ENCODE measurements at regions not wholly inside any gene's neighbourhood (a gene's known extent, or its start where the extent isn't known, plus 50 kb on each side); places are given as distances from the start of the nearest gene placed in this dataset.
"Not testable (repeated sequence)": the region's sequence is repeated elsewhere in the genome, so short reads cannot be mapped to it uniquely, and the experiment has no call there.

GRCh38 chr7:138378741-138379559, 81.1 kb upstream of the TRIM24 start:
- DNase-seq, result no peak

DNA sequence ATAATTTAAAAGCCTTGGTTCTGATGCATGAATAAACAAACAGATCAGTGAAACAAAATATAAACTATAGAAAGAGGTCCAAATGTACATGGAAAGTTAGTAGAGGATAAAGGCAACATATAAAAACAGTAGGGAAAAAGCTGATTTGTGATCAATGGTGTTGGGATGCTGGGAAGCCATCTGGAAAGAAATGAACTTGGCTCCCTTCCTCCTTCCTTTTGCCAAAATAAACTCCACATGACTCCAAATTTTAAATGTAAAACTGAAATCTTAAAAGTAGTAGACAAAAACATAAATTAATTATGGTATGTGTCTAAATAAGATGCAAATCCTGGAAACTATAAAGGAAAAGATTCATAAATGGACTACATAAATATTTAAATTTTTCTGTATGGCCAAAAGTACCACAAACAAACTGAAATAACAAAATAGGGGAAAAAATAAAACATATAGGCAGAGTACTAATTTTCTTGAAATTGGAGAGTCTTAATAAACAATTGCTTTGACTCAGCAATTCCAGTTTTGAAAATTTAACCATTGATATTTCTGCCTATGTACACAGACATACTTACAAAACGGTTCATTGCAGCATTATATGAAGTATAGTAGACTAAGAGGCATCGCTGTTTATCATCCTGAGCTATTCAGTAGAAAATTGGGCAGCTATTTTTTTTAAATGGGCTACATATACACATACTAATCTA, 77.0 kb upstream of the TRIM24 start:
- DNase-seq, result no peak

- no peak for DNase-seq
Observed at GRCh38 chr7:138386821-138387220, 73.2 kb upstream of the TRIM24 start.

DNA sequence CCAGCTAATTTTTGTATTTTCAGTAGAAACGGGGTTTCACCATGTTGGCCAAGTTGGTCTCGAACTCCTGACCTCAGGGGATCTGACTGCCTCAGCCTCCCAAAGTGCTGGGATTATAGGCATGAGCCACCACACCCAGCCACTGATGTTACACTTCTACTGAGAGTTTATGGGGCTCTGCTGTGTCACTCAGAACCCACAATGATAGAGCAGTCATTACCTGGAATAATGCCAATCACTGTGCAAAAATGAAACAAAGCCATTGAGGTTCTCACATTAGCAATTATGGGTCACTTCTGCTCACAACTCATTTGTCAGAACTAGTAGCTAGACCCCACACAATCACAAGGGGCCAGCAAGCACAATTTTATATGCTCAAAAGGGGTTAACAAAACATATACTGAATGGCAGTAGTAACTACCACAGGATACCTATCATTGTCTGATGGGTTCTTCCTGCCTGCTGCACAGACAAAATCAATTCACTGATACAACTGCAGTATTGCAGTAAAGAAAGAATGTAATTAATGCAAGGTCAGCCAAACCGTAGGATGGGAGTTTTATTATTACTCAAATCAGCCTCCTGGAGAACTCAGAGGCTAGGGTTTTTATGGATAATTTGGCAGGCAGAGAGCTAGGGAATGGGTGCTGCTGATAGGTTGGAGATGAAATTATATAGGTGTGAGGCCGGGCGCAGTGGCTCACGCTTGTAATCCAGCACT, 72.1 kb upstream of the TRIM24 start:
- no peak for DNase-seq

DNA sequence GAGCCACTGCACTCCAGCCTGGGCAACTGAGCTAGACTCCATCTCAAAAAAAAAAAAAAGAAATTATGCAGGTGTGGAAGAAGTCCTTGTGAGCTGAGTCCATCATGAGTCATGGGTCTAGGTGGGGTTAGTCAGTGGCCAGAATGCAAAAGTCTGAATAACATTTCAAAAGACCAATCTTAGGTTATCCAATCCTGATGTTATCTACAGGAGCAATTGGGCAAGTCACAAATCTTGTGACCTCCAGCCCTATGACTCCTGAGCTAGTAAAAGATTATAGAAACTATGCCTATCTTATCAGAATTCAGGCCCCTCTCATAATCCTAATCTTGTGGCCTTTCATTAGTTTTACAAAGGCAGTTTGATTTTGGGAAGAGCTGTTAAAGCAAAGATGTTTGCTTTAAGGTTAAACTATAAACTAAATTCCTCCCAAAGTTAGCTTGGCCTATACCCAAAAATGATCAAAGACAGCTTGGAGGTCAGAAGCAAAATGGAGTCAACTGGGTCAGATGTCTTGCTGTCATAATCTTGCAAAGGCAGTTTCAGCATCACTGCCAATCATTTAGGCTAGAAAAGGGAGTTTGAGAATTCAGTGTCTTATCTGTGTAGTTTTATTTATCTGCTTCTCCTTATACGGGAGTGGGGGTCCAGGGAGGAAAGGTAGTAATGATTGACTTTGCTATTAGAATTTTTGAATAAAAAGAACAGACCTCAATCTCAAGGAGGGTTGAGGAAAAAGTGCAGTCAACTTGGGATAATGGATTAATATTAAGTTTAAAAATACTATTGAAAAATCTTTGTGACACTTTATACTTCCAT, 71.2 kb upstream of the TRIM24 start:
- DNase-seq, result no peak

DNA sequence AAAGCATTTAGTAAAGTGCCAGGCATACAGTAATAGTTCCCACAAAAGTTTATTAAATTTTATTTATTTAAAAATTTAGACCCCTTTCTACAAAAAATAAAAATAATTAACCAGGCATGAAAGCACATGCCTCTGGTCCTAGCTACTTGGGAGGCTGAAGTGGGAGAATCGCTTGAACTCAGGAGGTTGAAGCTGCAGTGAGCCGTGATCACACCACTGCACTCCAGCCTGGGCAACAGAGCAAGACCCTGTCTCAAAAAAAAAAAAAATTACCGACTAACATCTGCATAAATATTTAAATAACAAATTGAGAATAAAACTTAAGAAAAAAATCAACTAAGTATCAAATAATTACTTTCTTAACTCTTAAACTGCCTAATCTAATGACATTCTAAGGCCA, 64.3 kb upstream of the TRIM24 start:
- no peak for DNase-seq

- DNase-seq, result no peak
Observed at GRCh38 chr7:138396251-138397070, 63.6 kb upstream of the TRIM24 start.

DNA sequence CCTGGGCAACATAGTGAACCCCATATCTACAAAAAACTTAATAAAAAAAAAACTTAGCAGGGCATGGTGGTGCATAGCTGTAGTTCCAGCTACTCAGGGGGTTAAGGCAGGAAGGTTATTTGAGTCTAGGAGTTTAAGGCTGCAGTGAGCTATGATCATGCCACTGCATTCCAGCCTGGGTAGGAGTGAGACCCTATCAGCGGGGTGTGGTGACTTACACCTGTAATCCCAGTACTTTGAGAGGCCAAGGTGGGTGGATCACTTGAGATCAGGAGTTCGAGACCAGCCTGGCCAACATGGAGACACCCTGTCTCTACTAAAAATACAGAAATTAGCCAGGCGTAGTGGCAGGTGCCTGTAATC, 63.0 kb upstream of the TRIM24 start:
- not testable (repeated sequence) for DNase-seq

DNA sequence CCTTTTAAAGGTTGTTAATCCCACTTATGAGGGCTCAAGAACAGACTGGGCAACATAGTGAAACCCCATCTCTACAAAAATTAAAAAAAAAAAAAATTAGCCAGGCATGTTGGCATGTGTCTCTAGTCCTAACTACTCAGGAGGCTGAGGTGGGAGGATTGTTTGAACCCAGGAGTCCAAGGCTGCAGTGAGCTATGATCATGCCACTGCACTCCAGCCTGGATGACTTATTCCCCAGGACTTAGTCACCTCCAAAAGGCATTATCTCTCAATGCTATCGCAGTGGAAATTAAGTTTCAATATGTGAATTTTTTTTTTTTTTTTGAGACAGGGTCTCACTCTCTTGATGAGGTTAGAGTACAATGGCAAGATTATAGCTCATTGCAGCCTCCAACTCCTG, 61.2 kb upstream of the TRIM24 start:
- DNase-seq, result no peak

GRCh38 chr7:138400400-138400886, 59.6 kb upstream of the TRIM24 start:
- DNase-seq, result no peak

GRCh38 chr7:138402749-138403148, 57.3 kb upstream of the TRIM24 start:
- DNase-seq, result no peak

- DNase-seq, result no peak
Observed at GRCh38 chr7:138405496-138405895, 54.6 kb upstream of the TRIM24 start.

DNA sequence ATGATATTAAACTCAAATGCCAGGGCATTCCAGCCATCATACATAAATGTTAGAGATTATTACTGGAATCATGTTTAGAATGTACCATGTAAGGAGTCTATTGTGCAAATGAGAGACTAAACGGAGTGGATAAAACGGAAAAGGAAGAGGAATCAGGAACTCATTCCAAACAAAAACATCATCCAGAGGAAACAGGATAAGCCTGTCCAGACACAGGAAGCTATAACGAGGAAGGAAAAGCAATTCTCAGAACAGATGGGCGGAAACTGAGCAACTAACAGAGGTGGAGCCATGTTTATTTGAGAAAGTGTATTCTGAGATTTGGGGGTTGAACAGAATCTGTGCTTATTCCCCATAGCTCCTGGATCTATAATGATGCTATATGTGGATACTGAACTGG, 52.3 kb upstream of the TRIM24 start:
- no peak for DNase-seq
